IMR-90 (cell line): ENCODE measurements at regions not wholly inside any gene's neighbourhood (a gene's known extent, or its start where the extent isn't known, plus 50 kb on each side); places are given as distances from the start of the nearest gene placed in this dataset.
"Not testable (repeated sequence)": the region's sequence is repeated elsewhere in the genome, so short reads cannot be mapped to it uniquely, and the experiment has no call there.

ENCODE experiments used
- ATAC-seq: fragments of 200-7000 bp; cut with Tn5 transposase; 2 replicates; pipeline ENCODE4 v1.9.1; 2020; ENCODE audit warnings: low read depth, mild to moderate bottlenecking, moderate library complexity
- BruUV-seq: library from RNA; stranded (reverse); fragments of 400-500 nt; replicated peaks from 2 replicates; lab custom pipeline; 2021; lab: Mats Ljungman, UMichigan
- CTCF ChIA-PET: fragments of 300-600 bp; formaldehyde crosslinking; extraction: SDS; loops from one replicate; lab custom pipeline; 2021; ENCODE audit warnings: antibody characterized with exemption; lab: Yijun Ruan, JAX
- POLR2A ChIA-PET: fragments of 300-600 bp; sonication (Branson Sonifier 250); formaldehyde crosslinking; loops from one replicate; lab custom pipeline; 2022; ENCODE audit warnings: antibody characterized with exemption; ENCODE audit not compliant: unreplicated experiment; lab: Charles Lee
- DNase-seq: peaks from one replicate; pipeline ENCODE4 v3.0.0; 2013
- H2AFZ ChIP-seq: replicated peaks from 2 replicates; pipeline ENCODE3; 2013; ENCODE audit warnings: low read length, mild to moderate bottlenecking; ENCODE audit not compliant: poor library complexity
- H2AK5ac ChIP-seq: 2 replicates; pipeline ENCODE4 v1.6.1; 2013; ENCODE audit warnings: low read depth, low read length, inconsistent platforms
- H2AK9ac ChIP-seq: replicated peaks from 2 replicates; pipeline ENCODE3; 2013; ENCODE audit warnings: mild to moderate bottlenecking, low read depth, low read length, moderate library complexity; ENCODE audit not compliant: poor library complexity
- H2BK120ac ChIP-seq: 2 replicates; pipeline ENCODE4 v1.6.1; 2013; ENCODE audit warnings: low read depth, low read length, inconsistent platforms
- H2BK15ac ChIP-seq: 3 replicates; pipeline ENCODE4 v1.6.1; 2013; ENCODE audit warnings: low read depth, low read length, inconsistent platforms
- H2BK20ac ChIP-seq: 2 replicates; pipeline ENCODE4 v1.6.1; 2013; ENCODE audit warnings: low read depth, mild to moderate bottlenecking, inconsistent platforms, low read length, moderate library complexity
- H2BK5ac ChIP-seq: 2 replicates; pipeline ENCODE4 v1.6.1; 2013; ENCODE audit warnings: mild to moderate bottlenecking, low read depth, low read length, inconsistent platforms; ENCODE audit not compliant: poor library complexity, severe bottlenecking
- H3K14ac ChIP-seq: replicated peaks from 2 replicates; pipeline ENCODE4 v1.6.1; 2013; ENCODE audit warnings: low read depth, low read length, inconsistent platforms
- H3K18ac ChIP-seq: 2 replicates; pipeline ENCODE4 v1.6.1; 2013; ENCODE audit warnings: low read depth, low read length, control low read depth
- H3K23ac ChIP-seq: 2 replicates; pipeline ENCODE4 v1.6.1; 2013; ENCODE audit warnings: low read depth, low read length, inconsistent platforms
- H3K27ac ChIP-seq: 2 replicates; pipeline ENCODE4 v1.5.1; 2013; ENCODE audit warnings: mild to moderate bottlenecking, control low read depth, low read length; ENCODE audit not compliant: insufficient read depth
- H3K27me3 ChIP-seq: 2 replicates; pipeline ENCODE4 v1.6.1; 2013; ENCODE audit warnings: low read length; ENCODE audit not compliant: control insufficient read depth, insufficient read depth
- H3K36me3 ChIP-seq: 2 replicates; pipeline ENCODE4 v1.6.1; 2013; ENCODE audit warnings: low read length, mixed read lengths; ENCODE audit not compliant: control insufficient read depth, insufficient read depth
- H3K4ac ChIP-seq: 2 replicates; pipeline ENCODE4 v1.6.1; 2013; ENCODE audit warnings: low read depth, low read length, inconsistent platforms
- H3K4me1 ChIP-seq: 2 replicates; pipeline ENCODE4 v1.6.1; 2013; ENCODE audit warnings: low read length, mixed read lengths; ENCODE audit not compliant: control insufficient read depth, insufficient read depth
- H3K4me2 ChIP-seq: 2 replicates; pipeline ENCODE4 v1.6.1; 2013; ENCODE audit warnings: low read depth, mild to moderate bottlenecking, control low read depth, low read length, moderate library complexity
- H3K4me3 ChIP-seq: 2 replicates; pipeline ENCODE4 v1.5.1; 2013; ENCODE audit warnings: low read depth, mild to moderate bottlenecking, control low read depth, low read length, moderate library complexity; ENCODE audit not compliant: insufficient read depth
- H3K56ac ChIP-seq: 2 replicates; pipeline ENCODE4 v1.6.1; 2013; ENCODE audit warnings: low read length, inconsistent platforms; ENCODE audit not compliant: insufficient read depth; ENCODE audit errors: extremely low read depth
- H3K79me1 ChIP-seq, 2 experiments: 2 replicates each; pipeline ENCODE4 v1.6.1; 2013; ENCODE audit warnings: low read length in 2 of 2, inconsistent platforms in 1 of 2, low read depth in 1 of 2
- H3K9ac ChIP-seq: 2 replicates; pipeline ENCODE4 v1.6.1; 2013; ENCODE audit warnings: low read depth, low read length, control low read depth
- H3K9me1 ChIP-seq: 2 replicates; pipeline ENCODE4 v1.6.1; 2013; ENCODE audit warnings: low read length, inconsistent platforms; ENCODE audit not compliant: insufficient read depth
- H3K9me3 ChIP-seq: 2 replicates; pipeline ENCODE4 v1.6.1; 2013; ENCODE audit warnings: low read length; ENCODE audit not compliant: control insufficient read depth, insufficient read depth
- H4K20me1 ChIP-seq: 2 replicates; pipeline ENCODE4 v1.6.1; 2013; ENCODE audit warnings: low read length, inconsistent platforms; ENCODE audit not compliant: insufficient read depth
- H4K5ac ChIP-seq: 2 replicates; pipeline ENCODE4 v1.6.1; 2013; ENCODE audit warnings: mild to moderate bottlenecking, low read depth, low read length, control low read depth
- H4K8ac ChIP-seq, 2 experiments: 2 replicates each; pipeline ENCODE4 v1.6.1; 2013; ENCODE audit warnings: low read depth in 2 of 2, low read length in 2 of 2, control low read depth in 1 of 2, inconsistent platforms in 1 of 2
- H4K91ac ChIP-seq: 2 replicates; pipeline ENCODE4 v1.6.1; 2013; ENCODE audit warnings: low read depth, low read length, inconsistent platforms; ENCODE audit not compliant: insufficient read depth
- WGBS, 2 experiments: methylation state at CpG; one replicate each; pipeline versions ENCODE4 v1.1.5 to v1.1.7; 2013; ENCODE audit warnings: missing lambda C conversion rate in 2 of 2; ENCODE audit not compliant: insufficient read length in 1 of 2; ENCODE audit errors: extremely low coverage in 2 of 2; 5-methylcytosine and 5-hydroxymethylcytosine counted together
- dilution Hi-C: fragments of 300-500 bp; cut with HindIII; formaldehyde crosslinking; loops from one replicate; pipeline ENCODE4 v1.14.3; 2018; ENCODE audit warnings: low sequenced_read_pairs; ENCODE audit not compliant: unreplicated experiment
- in situ Hi-C: fragments of 300-500 bp; cut with MboI; formaldehyde crosslinking; loops from 3 replicates; pipeline ENCODE4 v1.14.3; 2019; ENCODE audit warnings: low sequenced_read_pairs, inconsistent platforms, mixed read lengths
- intact Hi-C: fragments of 100-400 bp; cut with micrococcal nuclease; formaldehyde crosslinking; loops from 2 replicates; pipeline ENCODE4 v1.10.0; 2022

GRCh38 chr5:100398815-100399214 is 136.4 kb upstream of the FAM174A start:
- DNase-seq, H3K9ac ChIP-seq, H3K18ac ChIP-seq: not testable (repeated sequence)

GRCh38 chr5:100379254-100379858 is 155.8 kb upstream of the FAM174A start:
- H3K56ac ChIP-seq, H3K14ac ChIP-seq, dilution Hi-C loops, H2BK5ac ChIP-seq, H3K4me3 ChIP-seq, CTCF ChIA-PET, DNase-seq, H3K27ac ChIP-seq, H4K5ac ChIP-seq, ATAC-seq, H4K20me1 ChIP-seq, H3K9me1 ChIP-seq, H3K9me3 ChIP-seq, H3K4me1 ChIP-seq, BruUV-seq, H3K9ac ChIP-seq, H2AFZ ChIP-seq, H3K4me2 ChIP-seq, in situ Hi-C loops, H2AK5ac ChIP-seq, H3K23ac ChIP-seq, intact Hi-C loops, H3K4ac ChIP-seq, H2BK20ac ChIP-seq, H3K18ac ChIP-seq, H2BK15ac ChIP-seq, H3K36me3 ChIP-seq, H2BK120ac ChIP-seq, H4K91ac ChIP-seq, POLR2A ChIA-PET, H2AK9ac ChIP-seq, H3K27me3 ChIP-seq, H4K8ac ChIP-seq, H3K79me1 ChIP-seq: not testable (repeated sequence)
- WGBS, 2 experiments, result no CpG with 5 or more reads among the region's 19 CpGs

More at GRCh38 chr5:100398815-100399214, 136.4 kb upstream of the FAM174A start:
- H4K91ac ChIP-seq, H4K8ac ChIP-seq, H4K5ac ChIP-seq, H3K9me1 ChIP-seq, POLR2A ChIA-PET, H4K20me1 ChIP-seq, H3K9me3 ChIP-seq, H2AFZ ChIP-seq, H3K4me1 ChIP-seq, H3K4ac ChIP-seq, H2BK5ac ChIP-seq, H3K23ac ChIP-seq, H3K27ac ChIP-seq, H2BK20ac ChIP-seq, H3K27me3 ChIP-seq, ATAC-seq, H2BK15ac ChIP-seq, H3K4me2 ChIP-seq, CTCF ChIA-PET, H2BK120ac ChIP-seq, H3K79me1 ChIP-seq, intact Hi-C loops, in situ Hi-C loops, H2AK5ac ChIP-seq, H3K36me3 ChIP-seq, H3K4me3 ChIP-seq, H3K14ac ChIP-seq, H2AK9ac ChIP-seq, dilution Hi-C loops, BruUV-seq, H3K56ac ChIP-seq: not testable (repeated sequence)
- WGBS, 2 experiments, result no CpG with 5 or more reads among the region's 3 CpGs
